SU-DHL-6 (cell line): ENCODE measurements at regions not wholly inside any gene's neighbourhood (a gene's known extent, or its start where the extent isn't known, plus 50 kb on each side); places are given as distances from the start of the nearest gene placed in this dataset.

Experiments used
- CTCF ChIP-seq: fragments of 200-600 bp; sonication (generic); IDR thresholded peaks from one replicate; pipeline ENCODE4 v1.5.1; 2017; ENCODE audit warnings: antibody characterized with exemption, mild to moderate bottlenecking, low read length, moderate library complexity; ENCODE audit not compliant: insufficient read depth, poor library complexity, severe bottlenecking
- EZH2phosphoT487 ChIP-seq: fragments of 200-600 bp; sonication (generic), shearing (Covaris generic); conservative IDR thresholded peaks from 2 replicates; pipeline ENCODE4 v1.6.1; 2018; ENCODE audit warnings: mild to moderate bottlenecking, antibody characterized with exemption, low read length, moderate library complexity, mixed read lengths

- TF ChIP-seq CTCF, result no peak
- no peak for TF ChIP-seq EZH2phosphoT487
Measured at GRCh38 chr3:80355144-80355543, 587.3 kb upstream of the ROBO1 start.
